ENCODE measurements at regions not wholly inside any gene's neighbourhood (a gene's known extent, or its start where the extent isn't known, plus 50 kb on each side); places are given as distances from the start of the nearest gene placed in this dataset.

- no peak for TF ChIP-seq POLR2A (IDR thresholded peaks at IDR 0.05; ENCODE audit: low read length)
- TF ChIP-seq GATA1 (IDR thresholded peaks at IDR 0.05; ENCODE audit: low read depth, low read length): no peak
These were observed 185.3 kb upstream of the MIR17HG start for GRCh38 chr13:91162180-91162579.

Data from erythroblast (primary cell).